NCI-H345 treated with DMSO at 0.1 percent for 48 hours (cell line): ENCODE measurements at regions not wholly inside any gene's neighbourhood (a gene's known extent, or its start where the extent isn't known, plus 50 kb on each side); places are given as distances from the start of the nearest gene placed in this dataset.

Experiments used
- DNase-seq: peaks from one replicate; lab custom pipeline; 2025; ENCODE audit not compliant: unreplicated experiment; lab: John Stamatoyannopoulos, UW

- DNase-seq: no peak
Observed at GRCh38 chr4:18242919-18243693, 221.6 kb upstream of the LCORL start.

GRCh38 chr4:18241727-18242126 lies 220.2 kb upstream of the LCORL start:
- no peak for DNase-seq

- no peak for DNase-seq
Observed at GRCh38 chr4:18234108-18234507, 212.6 kb upstream of the LCORL start.

- no peak for DNase-seq
Observed at GRCh38 chr4:18231726-18232125, 210.2 kb upstream of the LCORL start.

- no peak for DNase-seq
Observed at GRCh38 chr4:18227880-18228279, 206.3 kb upstream of the LCORL start.

- DNase-seq: no peak
Observed at GRCh38 chr4:18214411-18215055, 193.0 kb upstream of the LCORL start.

- no peak for DNase-seq
Observed at GRCh38 chr4:18213576-18214198, 192.1 kb upstream of the LCORL start.

- DNase-seq: no peak
Observed at GRCh38 chr4:18209448-18209847, 187.9 kb upstream of the LCORL start.

- DNase-seq: no peak
Observed at GRCh38 chr4:18203966-18204365, 182.4 kb upstream of the LCORL start.

- no peak for DNase-seq
Observed at GRCh38 chr4:18202486-18202885, 180.9 kb upstream of the LCORL start.

- no peak for DNase-seq
Observed at GRCh38 chr4:18201885-18202284, 180.3 kb upstream of the LCORL start.

- DNase-seq: no peak
Observed at GRCh38 chr4:18198653-18199052, 177.1 kb upstream of the LCORL start.

- no peak for DNase-seq
Observed at GRCh38 chr4:18197467-18197866, 175.9 kb upstream of the LCORL start.

- no peak for DNase-seq
Observed at GRCh38 chr4:18194278-18194677, 172.7 kb upstream of the LCORL start.

- no peak for DNase-seq
Observed at GRCh38 chr4:18192901-18193300, 171.3 kb upstream of the LCORL start.

- DNase-seq: no peak
Observed at GRCh38 chr4:18185491-18185890, 163.9 kb upstream of the LCORL start.

GRCh38 chr4:18180892-18181291 lies 159.3 kb upstream of the LCORL start:
- DNase-seq: no peak

- no peak for DNase-seq
Observed at GRCh38 chr4:18180122-18180521, 158.6 kb upstream of the LCORL start.

GRCh38 chr4:18171896-18172295 lies 150.3 kb upstream of the LCORL start:
- no peak for DNase-seq

GRCh38 chr4:18167831-18168230 lies 146.3 kb upstream of the LCORL start:
- DNase-seq: no peak

- DNase-seq: no peak
Observed at GRCh38 chr4:18166925-18167324, 145.4 kb upstream of the LCORL start.

GRCh38 chr4:18162453-18162852 lies 140.9 kb upstream of the LCORL start:
- DNase-seq: no peak
